HG02938 (cell line): ENCODE measurements at regions not wholly inside any gene's neighbourhood (a gene's known extent, or its start where the extent isn't known, plus 50 kb on each side); places are given as distances from the start of the nearest gene placed in this dataset.

Experiments used
- ATAC-seq: cut with Tn5 transposase; IDR thresholded peaks from one replicate; pipeline ENCODE4 v1.9.1; 2021; ENCODE audit warnings: mild to moderate bottlenecking, moderate library complexity; ENCODE audit not compliant: unreplicated experiment

DNA sequence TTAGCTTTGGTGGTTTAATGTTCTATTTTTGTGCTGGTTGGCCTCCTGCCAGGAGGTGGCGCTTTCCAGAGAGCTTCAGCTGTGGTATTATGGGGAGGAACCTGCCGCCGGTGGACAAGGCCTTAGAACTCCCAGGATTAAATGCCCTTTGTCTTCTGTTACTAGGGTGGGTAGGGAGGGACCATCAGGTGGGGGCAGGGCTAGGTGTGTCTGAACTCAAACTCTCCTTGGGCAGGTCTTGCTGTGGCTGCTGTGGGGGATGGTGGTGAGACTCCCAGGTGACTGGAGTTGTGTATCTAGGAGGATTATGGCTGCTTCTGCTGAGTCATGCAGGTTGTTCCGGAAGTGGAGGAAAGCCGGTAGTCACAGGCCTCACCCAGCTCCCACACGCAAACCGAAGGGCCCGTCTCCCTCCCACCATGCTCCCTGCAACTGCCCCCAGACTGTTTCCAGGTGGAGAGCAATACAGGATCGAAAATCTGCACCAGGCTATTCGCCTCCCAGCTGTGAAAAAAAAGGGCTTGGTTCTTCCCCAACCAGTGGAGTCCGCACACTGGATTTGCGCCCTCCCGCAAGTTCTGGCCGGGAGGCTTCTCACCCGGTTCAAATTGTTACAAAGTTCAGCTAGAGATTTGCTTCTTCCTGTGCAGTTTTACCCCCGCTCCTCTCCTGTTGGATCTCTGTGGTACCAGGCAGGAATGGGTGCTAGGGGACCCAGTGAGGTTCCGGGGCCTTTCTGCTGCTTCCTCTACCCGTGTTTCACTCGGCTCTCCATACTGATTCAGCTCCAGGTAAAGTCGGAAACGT is 220.5 kb downstream of the CENPF start:
- no peak for ATAC-seq

DNA sequence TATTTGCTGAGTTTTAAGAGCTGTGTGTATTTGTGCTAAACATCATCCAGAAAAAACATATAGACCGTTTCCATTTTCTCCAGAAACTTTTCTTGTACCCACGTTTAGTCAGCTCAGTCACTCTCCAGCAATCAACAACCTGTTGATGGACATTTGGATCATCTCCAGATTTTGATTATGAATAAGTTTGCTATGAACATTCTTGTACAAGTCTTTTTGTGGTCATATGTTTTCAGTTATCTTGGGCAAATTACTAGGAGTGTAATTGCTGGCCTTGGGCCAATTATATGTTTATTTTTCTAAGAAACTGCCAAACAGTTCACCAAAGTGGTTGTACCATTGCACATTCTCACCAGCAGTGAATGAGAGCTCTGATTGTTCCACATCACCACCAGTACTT is 221.8 kb downstream of the CENPF start:
- ATAC-seq, result no peak

DNA sequence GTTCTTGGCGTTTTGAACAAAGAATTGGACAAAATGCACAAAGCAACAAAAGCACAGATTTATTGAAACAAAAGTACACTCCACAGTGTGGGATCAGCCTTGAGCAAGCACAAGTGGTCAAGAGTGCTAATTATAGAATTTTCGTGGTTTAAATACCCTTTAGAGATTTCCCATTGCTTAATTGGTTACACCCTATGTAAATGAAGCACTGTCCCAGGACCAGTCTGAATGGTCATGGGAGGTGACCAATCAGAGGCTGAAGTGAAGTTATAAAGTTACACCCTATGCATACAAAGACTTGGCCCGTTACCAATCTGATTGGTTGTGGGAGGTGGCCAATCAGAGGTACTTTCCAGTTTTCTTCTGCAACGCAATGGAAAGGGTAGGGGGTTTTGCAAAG is 223.6 kb downstream of the CENPF start:
- no peak for ATAC-seq

DNA sequence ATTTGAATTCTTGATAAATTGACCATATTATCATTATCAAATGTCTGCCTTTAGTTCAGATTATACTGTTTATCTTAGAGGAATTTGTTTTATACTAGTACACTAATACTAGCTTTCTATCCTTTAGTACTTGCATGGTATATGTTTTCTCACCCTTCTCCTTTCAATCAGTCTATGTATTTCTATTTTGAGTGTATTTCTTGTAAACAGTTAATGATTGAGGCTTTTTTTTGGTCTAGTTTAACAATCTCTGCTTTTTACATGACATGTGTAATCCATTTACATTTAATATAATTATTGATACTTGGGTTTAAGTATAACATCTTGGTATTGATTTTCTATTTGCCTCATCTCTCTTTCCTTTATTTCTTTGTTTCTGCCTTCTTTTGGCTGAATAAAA is 224.9 kb downstream of the CENPF start:
- no peak for ATAC-seq

DNA sequence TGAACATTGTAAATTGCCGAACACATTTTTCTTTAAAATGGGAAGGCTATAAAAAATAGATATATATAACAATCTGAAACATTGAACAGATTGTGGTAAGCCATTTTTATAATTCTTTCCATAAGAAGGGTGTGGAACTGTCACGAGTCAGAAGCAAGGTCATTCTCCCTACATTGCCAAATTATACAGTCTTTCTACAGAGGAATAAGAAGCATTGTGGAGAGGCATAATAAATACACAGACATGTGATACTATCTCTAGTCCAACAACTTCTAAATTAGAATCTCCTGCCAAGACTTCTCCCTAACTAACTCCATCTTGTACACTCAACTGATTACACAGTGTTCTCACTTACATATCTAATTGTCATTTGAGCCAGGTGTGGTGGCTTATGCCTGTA is 227.9 kb downstream of the CENPF start:
- no peak for ATAC-seq

DNA sequence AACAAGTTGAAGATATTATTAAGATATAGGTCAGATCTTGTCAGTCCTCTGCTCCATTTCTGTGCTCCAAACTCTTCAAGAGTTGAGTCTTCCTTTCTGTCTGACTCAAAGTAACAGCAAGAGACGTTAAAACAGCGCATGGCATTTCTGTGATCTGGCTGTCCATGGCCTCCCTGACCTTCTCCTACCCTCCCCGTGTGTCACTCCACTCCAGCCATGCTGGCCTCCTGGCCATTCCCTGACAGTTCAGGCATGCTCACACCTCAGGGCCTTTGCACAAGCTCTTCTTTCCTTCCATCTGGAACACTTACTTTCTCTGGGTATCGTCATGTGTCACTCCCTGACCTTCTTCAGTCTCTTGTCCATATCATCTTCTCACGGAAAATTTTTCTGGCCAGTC is 229.0 kb downstream of the CENPF start:
- no peak for ATAC-seq

DNA sequence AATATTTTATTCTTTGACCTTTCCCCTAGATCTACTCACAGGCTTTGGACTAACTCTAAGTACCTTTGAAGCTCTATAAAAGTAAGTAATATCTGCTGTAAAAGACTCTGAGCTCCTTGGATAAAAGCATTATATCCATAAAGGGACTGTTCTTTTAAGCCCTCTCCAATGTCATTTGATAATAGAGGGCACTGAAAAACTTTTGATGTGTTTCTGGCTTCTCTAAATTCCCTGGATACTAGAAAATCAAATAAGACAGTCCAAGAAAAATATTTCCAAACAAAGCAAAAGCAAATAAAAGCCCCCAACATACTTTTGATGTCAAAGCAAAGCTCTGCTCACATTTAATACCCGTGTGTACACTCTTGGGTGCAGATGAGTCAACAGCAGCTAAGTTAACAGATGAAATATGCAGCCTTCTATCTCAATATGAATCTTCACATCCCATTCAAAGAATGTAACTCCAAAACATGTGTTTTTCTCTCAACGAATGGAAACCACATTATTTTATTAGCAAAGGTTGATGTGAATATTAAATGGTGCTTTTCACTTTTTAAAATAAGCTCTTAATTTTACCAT is 230.3 kb downstream of the CENPF start:
- no peak for ATAC-seq

DNA sequence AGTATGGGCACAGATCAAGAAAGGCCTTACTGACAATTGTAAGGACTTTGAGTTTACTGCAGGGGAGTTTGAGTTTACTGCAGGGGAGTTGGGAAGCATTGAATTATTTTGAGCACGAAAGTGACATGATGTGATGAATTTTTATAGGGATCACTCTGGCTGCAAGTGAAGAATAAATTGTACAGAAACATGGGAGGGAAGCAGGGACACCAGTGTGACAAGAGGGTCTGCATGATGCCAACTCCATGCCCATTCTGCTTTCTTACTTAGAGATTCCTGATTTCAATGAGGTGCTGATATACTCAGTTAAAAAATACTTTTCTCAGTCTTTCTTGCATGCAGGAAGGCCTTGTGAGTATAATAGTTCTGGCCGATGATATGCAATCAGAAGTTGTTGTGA is 234.4 kb downstream of the CENPF start:
- ATAC-seq, result no peak

DNA sequence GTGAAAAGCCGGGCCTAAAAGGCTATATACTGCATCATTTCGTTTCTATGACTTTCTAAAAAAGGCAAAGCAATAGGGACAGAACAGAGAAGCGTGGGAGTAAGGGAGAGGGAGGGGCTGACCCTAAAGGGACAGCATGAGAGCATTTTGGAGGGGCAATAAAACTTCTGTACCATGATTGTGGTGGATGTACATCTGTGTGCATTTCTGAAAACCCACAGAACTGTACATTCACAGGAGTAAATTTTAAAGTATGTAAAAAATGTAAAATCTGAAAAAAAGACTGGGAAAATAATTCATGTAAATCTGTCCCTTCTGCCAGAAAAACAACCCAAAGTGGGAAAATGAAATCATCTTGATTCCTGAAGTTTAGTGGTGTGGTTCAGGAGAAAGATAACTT is 235.4 kb downstream of the CENPF start:
- ATAC-seq, result no peak

DNA sequence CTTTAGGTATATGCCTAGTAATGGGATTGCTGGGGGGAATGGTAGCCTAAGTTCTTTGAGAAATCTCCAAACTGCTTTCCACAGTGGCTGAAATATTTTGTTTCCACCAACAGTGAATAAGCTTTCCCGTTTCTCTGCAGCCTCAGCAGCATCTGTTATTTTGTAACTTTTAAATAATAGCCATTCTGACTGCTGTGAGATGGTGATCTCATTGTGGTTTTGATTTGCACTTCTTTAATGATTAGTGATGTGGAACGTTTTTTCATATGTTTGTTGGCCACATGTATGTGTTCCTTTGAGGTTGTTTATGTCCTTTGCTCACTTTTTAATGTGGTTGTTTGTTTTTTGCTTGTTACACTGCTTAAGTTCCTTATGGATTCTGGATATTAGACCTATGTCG is 237.4 kb downstream of the CENPF start:
- no peak for ATAC-seq

DNA sequence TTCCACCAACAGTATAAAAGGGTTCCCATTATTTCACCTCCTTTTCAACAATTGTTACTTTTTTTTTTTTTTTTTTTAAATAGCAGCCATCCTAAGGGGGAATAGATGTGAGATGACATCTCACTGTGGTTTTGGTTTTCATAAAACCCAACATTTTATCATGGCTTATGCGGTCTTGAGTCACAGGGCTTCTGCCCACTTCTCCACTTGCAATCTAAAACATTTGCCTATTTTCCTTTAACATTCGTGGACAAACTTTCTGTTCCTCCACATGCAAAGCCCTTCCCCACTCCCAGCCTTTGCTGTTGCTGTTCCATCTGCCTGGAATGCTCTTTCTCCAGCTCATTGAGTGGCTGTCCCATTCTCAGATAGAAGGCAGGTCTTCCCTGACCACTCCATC is 239.7 kb upstream of the KCNK2 start:
- no peak for ATAC-seq

DNA sequence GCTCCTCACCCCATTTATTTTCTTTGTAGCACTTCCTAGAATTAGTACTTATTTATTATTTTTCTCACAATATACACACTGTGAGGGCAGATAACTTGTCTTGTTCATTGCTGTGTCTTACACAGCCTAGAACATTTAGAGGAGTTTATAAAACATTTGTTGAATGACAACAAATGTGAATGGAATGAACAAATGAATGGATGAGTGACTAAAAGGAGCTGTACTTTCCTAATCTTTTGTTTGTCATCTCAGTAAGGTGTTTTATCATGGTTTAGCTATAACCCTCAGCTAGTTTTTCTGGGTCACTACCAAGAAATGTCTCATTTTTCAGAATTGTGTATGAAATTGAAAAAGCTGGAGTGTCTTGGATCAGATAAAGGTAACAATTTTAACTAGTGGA is 239.3 kb upstream of the KCNK2 start:
- ATAC-seq, result no peak

DNA sequence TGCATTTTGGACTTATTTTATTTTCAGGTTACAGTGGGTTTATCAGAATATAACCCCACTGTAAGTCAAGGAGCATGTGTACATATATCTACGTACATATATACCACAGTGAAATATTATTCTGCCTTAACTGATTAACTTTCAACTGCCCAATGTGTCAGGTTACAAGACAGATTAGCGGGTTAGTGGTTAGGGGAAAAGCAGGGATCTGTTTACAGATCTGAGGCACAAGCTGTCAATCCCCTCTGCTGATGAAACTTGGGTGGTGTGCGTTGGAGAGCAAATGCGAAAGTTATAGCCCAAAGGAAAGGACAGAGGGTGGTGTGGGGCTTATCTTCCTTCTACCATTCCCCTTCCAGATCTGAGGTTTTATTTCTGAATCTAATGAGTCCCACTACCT is 238.2 kb upstream of the KCNK2 start:
- ATAC-seq, result no peak

DNA sequence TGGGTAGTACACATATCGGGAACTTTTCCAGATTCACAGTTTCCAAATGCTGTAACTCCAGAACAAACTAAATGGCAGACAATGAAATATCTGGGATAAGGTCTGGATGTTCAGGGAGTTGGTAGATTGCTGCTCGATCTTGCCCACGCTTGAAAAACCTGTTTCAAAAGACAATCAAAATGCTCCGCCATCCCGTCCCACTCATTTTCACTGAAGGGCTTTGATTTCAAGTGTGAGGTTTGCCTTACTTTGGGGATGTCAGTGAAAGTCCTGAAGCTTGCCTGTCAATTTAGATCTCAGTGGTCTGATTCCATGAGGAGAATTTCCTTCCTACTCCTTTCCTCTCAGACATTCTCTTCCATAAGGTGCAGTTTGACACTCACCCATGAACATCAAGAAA is 236.3 kb upstream of the KCNK2 start:
- no peak for ATAC-seq

DNA sequence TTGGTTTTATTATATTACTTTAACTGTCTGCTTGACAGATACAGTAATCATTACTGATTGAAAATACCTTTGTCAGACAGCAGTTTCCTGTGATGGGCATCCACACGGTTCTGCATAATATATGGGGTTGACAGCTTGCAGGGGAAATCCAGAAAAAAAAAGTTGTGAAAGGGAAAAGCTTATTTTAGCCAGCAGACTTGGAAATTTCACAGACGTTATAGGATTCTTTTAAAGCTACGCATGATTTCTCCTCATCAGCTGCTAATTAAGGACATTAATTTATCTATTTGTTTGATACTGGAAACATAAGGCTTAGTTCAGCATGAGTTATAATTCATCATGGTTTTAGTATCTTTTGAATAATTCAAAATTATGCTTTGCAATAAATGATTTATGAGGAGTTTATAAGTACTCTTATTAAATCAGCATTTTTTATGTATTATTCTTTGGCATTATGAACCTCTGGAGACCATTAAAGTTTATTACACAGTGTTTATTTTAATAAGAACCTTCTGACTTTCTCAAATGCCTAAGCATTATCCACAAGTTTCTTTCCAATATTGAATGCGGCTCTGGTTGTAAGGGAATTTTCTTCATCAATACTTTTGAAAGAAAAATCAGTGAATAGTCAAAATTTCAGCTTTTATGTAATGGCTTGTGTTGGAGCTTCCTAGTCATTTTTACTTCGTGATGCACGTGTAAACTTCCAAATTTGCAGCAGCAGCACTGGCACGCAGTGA is 235.3 kb upstream of the KCNK2 start:
- ATAC-seq, result no peak

DNA sequence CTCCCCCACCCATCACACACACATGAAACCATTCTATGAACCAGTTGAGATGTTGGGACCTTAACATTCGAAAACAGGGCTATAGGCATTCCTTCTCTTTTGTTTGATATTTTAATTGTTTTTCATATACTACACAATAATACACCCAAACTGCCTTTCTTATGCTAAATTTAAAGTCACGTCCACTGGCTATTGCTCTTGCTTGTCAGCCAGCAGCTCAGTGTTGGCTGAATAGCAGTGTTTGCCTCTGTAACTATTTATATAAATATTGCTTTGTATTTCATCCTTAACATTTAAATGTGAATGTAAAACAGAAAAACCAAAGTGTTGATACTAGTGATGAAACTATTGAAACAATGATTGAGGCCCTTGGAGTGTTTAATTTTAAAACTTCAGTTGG is 234.4 kb upstream of the KCNK2 start:
- ATAC-seq, result no peak

DNA sequence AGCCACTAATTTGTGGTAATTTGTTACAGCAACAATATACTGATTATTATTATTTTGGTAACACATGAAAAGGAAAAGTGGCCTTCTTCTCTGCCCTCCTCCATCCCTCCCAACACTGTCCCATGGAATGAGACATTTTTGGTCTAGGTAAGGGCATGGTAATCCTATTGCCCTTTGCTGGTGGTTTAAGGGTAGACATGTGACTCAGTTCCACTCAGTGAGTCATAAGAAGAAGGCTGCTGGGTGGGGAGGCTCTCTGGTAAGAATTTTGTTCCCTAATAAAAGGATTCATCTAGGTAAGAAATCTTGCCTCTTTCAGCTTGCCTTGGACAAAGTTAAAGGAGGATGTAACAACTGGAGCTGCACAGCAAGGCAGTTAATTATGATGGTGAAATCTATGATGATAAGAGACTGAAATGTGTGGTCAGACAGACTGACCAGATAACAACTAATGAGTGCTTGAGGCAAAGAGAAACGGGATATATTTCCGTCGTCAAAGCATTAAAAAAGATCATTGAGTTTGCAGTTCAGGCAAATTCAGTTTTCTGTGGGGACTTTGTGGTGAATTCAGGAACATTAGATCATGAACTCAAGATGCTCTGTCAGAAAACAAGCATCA is 232.0 kb upstream of the KCNK2 start:
- ATAC-seq, result no peak

DNA sequence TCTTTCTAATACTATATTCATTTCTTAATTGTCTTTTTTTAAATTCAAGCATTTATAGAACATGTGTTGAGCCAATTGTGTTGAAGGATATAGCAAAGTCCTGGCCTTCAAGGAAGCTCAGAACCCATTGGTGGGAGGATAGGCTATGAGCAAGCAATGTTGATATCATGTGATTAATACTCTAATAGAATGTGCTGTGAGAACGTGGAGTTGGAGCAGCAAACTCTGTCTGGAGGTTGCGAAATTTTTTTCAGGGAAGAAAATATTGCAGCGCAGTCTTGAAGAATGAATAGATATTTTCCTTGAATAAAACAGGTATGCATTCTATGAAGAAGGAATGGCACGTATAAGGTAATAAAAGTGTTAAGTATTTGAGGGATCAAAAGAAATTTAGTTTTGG is 229.2 kb upstream of the KCNK2 start:
- no peak for ATAC-seq

DNA sequence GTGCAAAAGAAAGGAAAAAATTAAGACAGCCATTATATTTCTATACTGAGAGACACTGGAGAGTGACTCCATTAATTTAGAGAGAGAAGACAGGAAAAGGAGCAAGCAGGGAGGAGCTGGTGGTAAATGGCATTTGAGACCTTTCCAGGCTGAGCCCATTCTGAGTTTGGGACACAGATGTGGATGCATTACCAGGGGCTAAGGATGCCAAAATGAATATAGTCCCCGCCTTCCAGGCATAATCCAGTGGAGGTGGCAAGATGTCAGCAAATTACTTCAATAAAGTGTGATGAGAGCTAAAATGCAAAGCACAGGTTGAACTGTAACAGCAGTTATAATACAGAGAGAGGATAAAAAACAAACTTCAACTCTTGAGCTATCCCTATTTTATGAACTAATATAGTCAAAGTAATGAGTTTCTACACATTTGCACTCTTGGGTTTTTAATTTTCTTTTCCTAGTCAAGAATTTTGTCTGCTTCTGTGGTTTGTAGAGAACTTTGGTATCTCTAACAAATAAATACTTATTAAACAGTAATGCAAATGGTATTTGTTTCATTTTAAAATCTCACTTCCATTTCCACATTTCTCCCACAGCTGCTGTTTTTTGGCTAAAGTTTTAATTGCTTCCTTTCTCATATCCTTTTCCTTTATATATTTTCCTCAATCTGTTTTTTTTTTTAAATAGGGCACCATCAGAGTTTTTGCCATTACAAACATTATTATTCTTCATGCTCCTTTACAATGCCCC is 228.2 kb upstream of the KCNK2 start:
- no peak for ATAC-seq

DNA sequence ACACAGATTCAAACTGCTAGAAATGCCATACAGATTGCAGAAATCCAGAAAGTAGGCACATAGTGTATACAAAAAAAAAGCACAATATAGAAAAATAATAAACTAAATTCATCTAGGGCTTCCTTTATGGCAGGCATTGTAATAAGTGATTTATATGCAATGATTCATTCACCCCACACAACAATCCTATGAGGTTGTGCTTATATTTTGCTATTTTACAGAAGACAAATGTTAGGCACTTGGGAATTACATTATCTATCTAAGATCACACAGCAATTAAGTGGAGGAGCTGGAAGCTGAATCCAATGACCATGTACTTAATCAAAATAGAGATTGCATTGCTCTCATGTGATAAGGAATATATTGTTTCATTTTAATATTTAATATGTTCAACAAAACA is 225.7 kb upstream of the KCNK2 start:
- no peak for ATAC-seq

DNA sequence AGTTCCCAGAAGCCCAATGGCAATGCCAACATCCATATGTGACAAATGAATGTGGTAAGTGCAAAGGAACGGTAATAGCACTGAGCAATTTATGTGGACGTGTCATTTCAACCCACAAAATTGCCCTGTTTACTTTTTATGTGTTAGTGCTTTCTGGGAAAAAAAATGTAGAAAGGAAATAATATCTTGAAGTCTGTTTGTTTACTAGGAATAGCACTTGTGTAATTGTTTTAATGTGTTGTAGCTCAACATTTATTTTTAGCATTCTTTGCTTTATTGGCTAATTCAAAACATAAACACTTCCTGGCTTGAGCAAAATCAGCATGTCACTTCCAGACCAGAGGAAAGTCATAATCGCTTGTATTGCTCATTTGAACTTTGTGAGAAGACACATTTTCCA is 224.8 kb upstream of the KCNK2 start:
- no peak for ATAC-seq
